DMS114 treated with DMSO at 0.1 percent for 48 hours (cell line): ENCODE measurements at regions not wholly inside any gene's neighbourhood (a gene's known extent, or its start where the extent isn't known, plus 50 kb on each side); places are given as distances from the start of the nearest gene placed in this dataset.
"Not testable (repeated sequence)": the region's sequence is repeated elsewhere in the genome, so short reads cannot be mapped to it uniquely, and the experiment has no call there.

Source experiments
- DNase-seq: peaks from one replicate; lab custom pipeline; 2025; ENCODE audit not compliant: unreplicated experiment; lab: John Stamatoyannopoulos, UW

GRCh38 chr9:18066608-18067007 lies 407.3 kb upstream of the ADAMTSL1 start:
- not testable (repeated sequence) for DNase-seq

GRCh38 chr9:18067548-18068120 lies 406.3 kb upstream of the ADAMTSL1 start:
- DNase-seq = no peak

- no peak for DNase-seq
Observed at GRCh38 chr9:18068900-18069299, 405.1 kb upstream of the ADAMTSL1 start.

- DNase-seq = no peak
Observed at GRCh38 chr9:18071651-18072060, 402.3 kb upstream of the ADAMTSL1 start.

- no peak for DNase-seq
Observed at GRCh38 chr9:18073002-18073401, 401.0 kb upstream of the ADAMTSL1 start.

GRCh38 chr9:18074041-18074440 lies 399.9 kb upstream of the ADAMTSL1 start:
- DNase-seq = no peak

GRCh38 chr9:18075253-18075952 lies 398.6 kb upstream of the ADAMTSL1 start:
- no peak for DNase-seq

GRCh38 chr9:18077941-18078678 lies 395.8 kb upstream of the ADAMTSL1 start:
- DNase-seq = no peak

- DNase-seq = no peak
Observed at GRCh38 chr9:18092138-18092537, 381.8 kb upstream of the ADAMTSL1 start.

GRCh38 chr9:18106006-18106560 lies 367.9 kb upstream of the ADAMTSL1 start:
- no peak for DNase-seq

GRCh38 chr9:18109675-18110074 lies 364.3 kb upstream of the ADAMTSL1 start:
- no peak for DNase-seq

- DNase-seq = no peak
Observed at GRCh38 chr9:18111146-18111545, 362.8 kb upstream of the ADAMTSL1 start.

GRCh38 chr9:18114559-18115475 lies 359.1 kb upstream of the ADAMTSL1 start:
- DNase-seq = no peak

GRCh38 chr9:18118268-18118667 lies 355.7 kb upstream of the ADAMTSL1 start:
- DNase-seq = no peak

GRCh38 chr9:18122171-18122570 lies 351.8 kb upstream of the ADAMTSL1 start:
- DNase-seq = no peak

- no peak for DNase-seq
Observed at GRCh38 chr9:18124760-18125159, 349.2 kb upstream of the ADAMTSL1 start.

GRCh38 chr9:18126831-18127498 lies 347.0 kb upstream of the ADAMTSL1 start:
- no peak for DNase-seq

GRCh38 chr9:18127499-18127875 lies 346.5 kb upstream of the ADAMTSL1 start:
- DNase-seq = no peak

- no peak for DNase-seq
Observed at GRCh38 chr9:18129809-18130334, 344.1 kb upstream of the ADAMTSL1 start.

- no peak for DNase-seq
Observed at GRCh38 chr9:18136354-18136994, 337.5 kb upstream of the ADAMTSL1 start.
